HG03060 (cell line): ENCODE measurements at regions not wholly inside any gene's neighbourhood (a gene's known extent, or its start where the extent isn't known, plus 50 kb on each side); places are given as distances from the start of the nearest gene placed in this dataset.
"Not testable (repeated sequence)": the region's sequence is repeated elsewhere in the genome, so short reads cannot be mapped to it uniquely, and the experiment has no call there.

Experiments
- ATAC-seq: cut with Tn5 transposase; IDR thresholded peaks from one replicate; pipeline ENCODE4 v1.9.1; 2021; ENCODE audit warnings: low read depth, moderate number of reproducible peaks; ENCODE audit not compliant: unreplicated experiment

DNA sequence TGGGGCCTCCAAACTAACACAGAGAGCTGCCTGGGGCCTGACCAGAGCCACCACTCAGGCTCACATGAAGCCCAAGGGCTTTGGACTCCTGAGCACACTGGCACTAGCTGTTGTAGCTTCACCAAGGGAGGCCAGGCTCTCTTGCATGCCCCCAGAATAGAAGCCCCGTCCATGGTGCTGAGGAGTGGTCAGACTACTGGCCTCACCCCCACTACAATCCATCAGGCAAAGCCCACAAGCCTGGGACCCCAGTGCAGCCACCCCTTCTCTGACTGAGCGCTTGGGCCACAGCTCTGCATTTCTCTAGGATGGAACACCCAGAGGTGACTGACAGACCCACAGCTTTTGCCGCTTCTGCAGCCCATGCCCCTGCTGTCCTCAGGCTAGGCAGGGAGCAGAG, 180.8 kb downstream of the PYDC2 start:
- no peak for ATAC-seq

DNA sequence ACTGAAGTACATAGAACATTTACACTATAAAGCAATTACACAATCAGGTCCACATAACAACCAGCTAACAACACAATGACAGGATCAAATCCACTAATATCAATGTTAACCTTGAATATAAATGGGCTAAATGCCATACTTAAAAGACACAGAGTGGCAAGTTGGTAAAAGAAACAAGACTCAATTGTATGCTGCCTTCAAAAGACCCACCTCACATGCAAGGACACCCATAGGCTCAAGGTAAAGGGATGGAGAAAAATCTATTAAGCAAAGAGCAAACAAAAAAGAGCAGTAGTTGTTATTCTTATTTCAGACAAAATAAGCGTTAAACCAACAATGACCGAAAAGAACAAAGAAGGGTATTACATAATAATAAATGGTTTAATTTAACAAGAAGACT, 183.3 kb downstream of the PYDC2 start:
- ATAC-seq = no peak

DNA sequence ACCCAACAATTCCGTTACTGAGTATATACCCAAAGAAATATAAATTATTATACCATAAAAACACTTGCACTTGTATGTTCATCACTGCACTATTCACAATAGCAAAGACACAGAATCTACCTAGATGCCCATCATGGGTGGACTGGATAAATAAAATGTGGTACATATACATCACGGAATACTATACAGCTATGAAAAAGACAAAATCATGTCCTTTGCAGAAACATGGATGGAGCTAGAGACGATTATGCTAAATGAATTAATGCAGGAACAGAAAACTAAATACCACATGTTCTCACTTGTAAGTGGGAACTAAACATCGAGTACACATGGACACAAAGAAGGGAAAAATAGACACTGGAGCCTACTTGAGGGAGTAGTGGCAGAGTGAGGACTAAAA, 185.3 kb downstream of the PYDC2 start:
- no peak for ATAC-seq

DNA sequence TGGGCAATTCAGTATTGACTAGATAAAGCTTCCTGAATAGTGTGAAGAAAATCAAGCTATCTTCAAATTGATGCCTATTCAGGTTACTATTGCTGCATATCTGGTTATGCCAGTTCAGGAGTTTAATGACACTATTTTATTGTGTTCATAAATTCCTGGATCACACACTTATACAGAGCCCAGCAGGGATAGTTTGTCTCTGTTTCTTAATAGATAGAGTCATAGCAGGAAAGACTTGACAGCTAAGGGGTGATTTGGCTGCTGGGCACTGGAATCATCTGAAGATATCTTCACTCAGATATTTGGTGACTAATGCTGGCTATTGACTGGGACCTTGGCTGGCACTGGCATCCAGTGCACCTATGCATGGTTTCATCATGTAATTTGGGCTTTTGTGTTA, 187.8 kb downstream of the PYDC2 start:
- no peak for ATAC-seq

DNA sequence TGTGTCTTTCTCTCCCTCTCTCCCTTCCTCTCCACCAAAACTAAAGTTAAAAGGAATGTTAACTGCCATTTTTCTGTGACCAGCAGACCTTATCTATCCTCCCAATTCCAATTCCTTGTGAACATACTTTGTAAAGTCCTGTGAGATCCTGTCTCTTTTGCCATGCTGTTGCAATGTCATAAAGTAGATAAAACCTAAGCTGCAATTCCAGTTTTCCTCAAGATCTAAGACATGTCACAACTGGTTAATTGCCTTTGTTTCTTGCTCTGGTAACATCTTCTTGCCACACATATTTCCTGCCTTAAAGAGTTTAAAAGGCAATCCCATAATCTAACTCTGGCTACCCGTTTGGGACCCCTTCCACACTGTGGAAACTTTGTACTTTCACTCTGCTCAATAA, 188.7 kb downstream of the PYDC2 start:
- ATAC-seq = no peak

DNA sequence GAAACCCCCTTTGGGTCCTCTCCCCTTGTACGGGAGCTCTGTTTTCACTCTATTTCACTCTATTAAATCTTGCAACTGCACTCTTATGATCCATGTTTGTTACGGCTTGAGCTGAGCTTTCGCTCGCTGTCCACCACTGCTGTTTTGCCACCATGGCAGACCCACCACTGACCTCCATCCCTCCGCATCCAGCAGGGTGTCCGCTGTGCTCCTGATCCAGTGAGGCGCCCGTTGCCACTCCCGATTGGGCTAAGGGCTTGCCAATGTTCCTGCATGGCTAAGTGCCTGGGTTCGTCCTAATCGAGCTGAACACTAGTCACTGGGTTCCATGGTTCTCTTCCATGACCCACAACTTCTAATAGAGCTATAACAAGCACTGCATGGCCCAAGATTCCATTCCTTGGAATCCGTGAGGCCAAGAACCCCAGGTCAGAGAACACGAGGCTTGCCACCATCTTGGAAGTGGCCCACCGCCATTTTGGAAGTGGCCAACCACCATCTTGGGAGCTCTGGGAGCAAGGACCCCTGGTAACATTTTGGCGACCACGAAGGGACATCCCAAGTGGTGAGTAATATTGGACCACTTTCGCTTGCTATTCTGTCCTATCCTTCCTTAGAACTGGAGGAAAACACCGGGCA, 197.9 kb downstream of the PYDC2 start:
- not testable (repeated sequence) for ATAC-seq

DNA sequence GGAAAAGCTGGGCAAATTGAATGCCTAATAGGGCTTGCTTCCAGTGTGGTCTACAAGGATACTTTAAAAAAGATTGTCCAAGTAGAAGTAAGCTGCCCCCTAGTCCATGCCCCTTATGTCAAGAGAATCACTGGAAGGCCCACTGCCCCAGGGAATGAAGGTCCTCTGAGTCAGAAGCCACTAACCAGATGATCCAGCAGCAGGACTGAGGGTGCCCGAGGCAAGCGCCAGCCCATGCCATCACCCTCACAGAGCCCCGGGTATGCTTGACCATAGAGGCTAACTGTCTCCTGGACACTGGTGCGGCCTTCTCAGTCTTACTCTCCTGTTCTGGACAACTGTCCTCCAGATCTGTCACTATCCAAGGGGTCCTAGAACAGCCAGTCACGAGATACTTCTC, 201.2 kb downstream of the PYDC2 start:
- not testable (repeated sequence) for ATAC-seq

DNA sequence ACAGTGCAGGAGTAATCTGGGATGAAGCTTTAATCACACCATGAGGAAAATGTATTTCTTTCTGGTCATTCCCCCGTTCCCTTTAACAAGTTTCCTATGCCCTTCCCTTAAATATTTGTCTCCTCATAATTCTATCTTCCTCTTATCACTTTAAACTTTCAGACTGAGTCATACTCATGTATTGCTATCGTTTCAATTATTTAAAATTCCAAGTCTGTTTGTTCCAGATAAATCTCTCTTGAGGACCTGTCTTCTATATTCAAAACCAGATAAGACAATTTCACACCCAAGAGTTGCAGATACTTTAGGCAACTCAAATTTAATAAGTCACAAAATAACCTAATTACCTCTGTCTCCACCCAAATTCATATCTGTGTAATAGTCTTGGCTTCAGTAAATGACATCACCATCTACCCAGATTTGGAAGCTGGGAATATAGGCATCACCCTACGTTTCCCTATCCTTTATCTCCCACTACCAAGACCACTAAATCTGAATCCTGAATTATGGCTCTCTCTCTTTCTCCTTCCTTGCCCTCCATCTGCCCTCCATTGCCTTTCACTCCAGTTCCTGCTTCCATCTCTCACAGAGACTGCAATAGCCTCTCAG, 220.1 kb downstream of the PYDC2 start:
- no peak for ATAC-seq

DNA sequence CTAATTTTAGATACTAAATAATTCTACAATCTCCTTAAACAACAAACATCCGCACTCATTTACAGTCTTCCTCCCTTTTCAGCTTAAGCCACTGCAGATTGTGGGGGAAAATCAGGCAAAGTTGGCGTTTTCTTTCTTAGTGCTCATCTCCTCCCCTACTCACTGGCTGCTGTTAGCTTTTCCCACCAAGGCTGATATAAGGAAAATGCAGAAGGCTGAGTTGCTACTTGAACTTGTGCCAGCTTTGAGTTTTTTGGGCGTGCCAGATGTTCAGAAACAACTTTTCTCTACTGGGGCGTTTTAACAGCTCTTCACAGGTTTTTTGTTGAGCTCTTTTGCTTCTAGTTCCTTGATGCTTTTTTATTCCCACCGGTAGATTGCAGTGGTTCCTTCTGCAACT, 222.0 kb downstream of the PYDC2 start:
- no peak for ATAC-seq

DNA sequence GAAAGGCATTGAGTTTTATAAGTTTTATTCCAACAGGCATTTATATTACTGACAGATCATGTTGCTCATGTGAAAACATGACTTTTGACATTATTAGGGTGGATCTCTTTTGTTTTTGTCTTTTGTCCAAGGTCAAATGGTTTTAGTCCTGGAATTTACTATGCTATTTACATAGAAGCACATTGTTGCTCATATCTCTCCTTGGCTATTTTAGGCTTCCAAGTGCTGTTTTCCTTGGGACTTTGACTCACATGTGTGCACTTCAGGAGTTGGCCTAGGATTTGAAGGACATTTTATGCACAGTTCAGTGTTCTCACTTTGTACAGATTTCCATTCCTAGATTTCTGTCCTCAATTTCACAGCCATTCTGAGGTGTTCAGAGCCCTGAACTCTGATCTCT, 225.7 kb downstream of the PYDC2 start:
- no peak for ATAC-seq

DNA sequence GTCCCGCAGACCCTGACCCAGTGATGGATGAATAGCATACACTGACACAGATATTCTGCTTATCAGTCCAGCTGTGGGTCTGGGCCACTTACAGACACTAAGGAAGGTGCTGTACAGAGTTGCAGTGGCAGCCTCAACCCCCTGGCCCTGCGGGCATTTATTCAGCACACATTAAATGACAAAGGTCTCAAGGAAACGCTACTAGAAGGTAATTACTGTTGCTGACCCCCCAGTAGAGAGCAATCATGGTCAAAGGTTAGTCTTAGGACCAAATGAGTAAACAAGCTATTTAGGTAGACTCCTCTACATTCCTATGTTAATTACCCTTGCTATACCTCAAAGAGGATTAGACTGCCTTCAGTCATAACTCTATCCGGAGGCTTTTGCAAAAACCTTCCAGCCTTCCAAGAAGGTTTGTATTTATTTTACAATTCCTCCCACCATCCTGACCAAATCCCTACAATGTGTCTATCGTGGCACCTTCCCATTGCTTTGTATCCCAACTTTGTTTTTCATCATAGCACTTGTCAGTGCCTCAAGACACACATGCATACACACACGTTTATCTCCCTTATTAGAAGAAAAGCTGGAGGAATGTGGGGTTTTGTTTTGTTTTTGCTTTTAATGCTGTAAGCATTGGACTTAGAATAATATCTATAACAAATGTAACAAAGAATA, 227.9 kb downstream of the PYDC2 start:
- no peak for ATAC-seq

DNA sequence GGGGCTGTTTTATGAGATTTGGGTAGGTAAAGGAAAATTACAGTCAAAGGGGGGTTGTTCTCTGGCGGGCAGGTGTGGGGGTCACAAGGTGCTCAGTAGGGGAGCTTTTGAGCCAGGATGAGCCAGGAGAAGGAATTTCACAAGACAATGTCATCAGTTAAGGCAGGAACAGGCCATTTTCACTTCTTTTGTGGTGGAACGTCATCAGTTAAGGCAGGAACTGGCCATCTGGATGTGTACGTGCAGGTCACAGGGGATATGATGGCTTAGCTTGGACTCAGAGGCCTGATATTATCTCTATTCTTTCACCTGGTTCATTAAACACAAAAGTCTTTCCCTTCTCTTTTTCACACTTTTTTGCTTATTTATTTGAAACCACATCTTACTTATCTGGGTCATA, 230.2 kb downstream of the PYDC2 start:
- not testable (repeated sequence) for ATAC-seq

DNA sequence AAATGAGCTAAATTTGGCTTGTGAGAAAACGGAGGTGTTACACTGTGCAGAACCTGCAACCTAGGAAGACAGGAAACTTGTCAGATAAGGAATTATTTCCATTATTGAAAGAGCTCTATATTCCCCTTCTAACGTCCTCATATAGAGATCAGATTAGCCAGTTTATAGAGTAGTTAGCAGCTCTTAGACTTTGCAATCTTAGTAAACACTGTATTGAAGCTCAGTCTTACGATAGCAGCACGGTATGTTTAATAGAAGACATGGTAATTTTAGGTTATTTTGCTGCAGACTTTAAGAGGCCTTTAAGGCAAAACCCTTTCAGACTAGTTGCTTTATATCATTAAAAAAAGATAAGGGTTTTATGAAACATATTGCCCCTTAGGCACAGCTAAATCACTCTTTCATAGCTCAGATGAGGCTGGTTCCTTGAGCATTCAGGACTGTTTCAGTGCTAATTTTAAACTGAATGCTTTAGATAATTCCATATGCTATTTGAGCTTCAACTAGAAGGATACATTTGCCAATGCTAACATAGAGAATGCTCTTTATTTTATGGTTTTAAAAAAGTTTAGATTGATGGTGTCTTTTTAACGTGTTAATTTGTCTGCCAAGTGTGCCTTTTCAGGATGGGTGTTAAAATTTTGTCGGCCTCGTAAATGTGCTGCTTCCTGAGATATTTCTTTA, 234.3 kb downstream of the PYDC2 start:
- no peak for ATAC-seq

DNA sequence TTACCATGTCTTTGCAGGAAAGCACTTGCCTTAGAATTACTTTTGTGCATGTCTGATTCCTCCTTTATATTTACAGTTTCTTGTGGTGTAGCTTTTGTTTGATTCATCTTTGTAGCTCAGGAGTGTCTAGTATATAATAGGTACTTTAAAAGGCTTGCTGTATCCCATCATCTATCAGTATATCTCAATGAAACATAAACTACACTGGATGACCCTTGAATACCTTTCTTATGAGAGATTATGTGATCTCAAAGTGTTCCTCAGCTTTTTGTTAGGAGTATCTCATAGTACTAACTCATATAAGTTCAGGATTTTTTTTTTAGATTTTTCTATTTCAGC, 234.8 kb downstream of the PYDC2 start:
- no peak for ATAC-seq

DNA sequence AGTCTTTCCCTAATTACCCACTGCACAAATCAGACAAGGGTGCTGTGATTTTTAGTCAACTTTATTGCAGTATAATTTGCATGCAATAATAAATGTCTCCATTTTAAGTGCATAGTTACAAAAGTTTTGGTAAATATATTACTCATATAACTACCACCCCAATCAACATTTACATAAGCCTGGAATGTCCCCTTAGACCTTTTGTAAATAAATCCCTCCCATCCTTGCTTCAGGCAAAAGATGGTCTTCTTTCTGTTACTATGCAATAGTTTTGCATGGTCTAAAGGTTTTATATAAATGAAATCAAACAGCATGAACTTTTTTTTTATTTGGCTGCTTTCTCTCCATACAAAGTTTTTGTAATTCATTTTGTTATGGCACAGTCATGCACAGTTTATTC, 235.4 kb downstream of the PYDC2 start:
- ATAC-seq = no peak

DNA sequence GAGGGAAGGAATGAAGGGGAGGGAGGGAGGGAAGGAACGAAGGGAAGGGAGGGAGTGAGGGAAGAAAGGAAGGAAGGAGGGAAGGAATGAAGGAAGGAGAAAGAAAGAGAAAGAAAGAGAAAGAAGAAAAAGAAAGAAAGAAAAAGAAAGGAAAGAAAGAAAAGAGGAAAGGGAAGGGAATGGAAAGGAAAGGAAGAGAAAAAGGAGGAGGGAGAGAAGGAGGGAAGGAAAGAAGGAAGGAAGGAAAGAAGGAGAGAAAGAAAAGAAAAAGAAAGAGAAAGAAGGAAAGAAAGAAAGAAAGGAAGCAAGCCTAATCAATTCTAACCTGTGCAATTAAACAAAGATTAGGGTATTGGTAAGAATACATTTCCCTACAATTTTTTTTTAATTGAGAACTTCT, 238.6 kb downstream of the PYDC2 start:
- no peak for ATAC-seq

DNA sequence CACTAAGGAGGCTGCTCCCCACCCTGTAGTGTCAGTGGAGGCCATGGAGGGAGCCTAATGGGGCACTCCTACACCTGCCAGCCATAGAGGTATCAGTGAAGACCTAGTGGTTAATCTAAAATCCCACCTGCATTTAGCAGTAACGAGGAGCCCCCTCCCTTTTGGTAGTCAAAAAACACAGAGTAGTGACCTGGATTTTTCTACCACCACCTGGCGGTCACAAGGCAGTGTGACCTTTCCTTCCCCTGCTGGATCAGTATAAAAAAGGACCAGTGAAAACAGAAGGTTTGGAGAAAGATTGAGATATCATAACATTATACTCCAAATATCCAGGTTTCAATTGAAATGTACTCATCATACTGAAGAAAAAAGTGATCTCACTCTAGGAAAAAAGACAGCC, 241.2 kb downstream of the PYDC2 start:
- no peak for ATAC-seq

DNA sequence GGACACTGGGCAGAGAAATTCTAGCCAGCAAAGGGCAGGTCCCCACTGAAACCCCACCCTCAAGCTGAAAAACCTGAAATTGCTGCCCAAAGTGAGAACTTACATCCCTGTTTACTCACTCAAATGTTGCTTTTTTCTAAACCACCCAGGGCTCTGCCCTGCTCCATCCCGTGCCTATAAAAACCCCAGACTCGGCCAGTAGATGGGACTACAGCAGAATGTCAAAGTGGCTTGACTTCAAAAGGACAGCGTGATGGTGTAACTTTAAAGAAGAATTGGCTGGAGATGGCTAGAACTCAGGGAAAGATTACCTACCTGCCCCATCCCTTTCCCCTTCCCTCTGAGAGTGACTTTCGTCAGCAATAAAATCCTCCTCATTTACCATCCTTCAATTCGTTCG, 246.9 kb downstream of the PYDC2 start:
- ATAC-seq = no peak

DNA sequence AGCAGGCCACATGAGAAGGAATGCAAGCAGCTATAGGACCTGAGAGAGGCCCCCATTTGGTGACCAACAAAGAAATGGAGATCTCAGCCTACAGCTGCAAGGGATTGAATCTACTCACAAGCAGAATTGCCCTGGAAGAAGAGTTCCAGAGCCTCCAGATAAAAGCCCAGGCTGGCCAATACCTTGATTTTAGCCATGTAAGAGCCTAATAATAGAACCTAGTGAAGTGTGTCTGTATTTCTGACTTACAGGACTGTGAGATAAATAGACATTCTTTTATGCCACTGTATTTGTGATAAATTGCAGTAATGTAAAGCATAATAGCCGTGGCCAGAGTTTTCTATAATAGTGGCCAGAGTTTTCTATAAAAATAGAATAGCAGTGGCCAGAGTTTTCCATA, 254.6 kb downstream of the PYDC2 start:
- no peak for ATAC-seq

DNA sequence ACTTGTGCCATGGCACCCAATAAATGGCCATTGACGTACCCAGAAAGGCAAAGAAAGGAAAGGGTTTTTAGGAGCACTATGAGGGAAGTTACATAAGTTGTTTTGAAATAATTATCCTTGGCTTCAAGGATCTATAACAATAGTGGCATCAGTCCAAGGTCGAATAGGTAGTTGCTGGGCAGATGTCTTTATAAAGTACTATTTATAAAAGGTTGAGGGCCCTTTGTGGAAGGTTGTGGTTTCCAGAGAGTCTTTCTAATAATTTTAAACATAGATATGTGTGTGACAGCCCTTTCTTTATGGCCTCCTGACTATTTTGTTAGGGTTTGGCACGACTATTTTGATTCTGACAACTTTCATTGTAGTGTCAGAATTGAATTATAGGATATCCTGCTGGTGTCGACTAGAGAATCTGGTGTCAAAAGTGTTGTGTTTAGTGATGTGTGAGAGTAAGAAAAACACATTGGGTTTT, 260.5 kb downstream of the PYDC2 start:
- no peak for ATAC-seq

DNA sequence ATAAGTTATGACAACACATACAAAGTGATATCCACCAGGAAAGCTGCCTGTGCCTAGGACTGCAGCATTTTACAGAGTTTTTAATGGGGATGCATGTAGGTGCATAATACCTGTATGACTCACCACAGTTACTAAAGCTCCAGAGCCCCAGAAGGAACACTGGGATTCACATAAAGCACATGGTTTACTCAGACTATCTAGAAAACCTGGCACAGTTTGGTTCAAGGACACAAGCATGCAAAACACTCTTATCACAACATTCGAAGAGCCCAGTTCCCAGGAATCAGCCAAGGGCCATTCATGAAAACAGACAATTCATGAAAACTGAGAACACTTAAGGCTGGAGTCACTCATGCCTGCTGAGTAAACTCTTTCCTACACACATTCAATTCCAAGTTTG, 261.0 kb downstream of the PYDC2 start:
- no peak for ATAC-seq

DNA sequence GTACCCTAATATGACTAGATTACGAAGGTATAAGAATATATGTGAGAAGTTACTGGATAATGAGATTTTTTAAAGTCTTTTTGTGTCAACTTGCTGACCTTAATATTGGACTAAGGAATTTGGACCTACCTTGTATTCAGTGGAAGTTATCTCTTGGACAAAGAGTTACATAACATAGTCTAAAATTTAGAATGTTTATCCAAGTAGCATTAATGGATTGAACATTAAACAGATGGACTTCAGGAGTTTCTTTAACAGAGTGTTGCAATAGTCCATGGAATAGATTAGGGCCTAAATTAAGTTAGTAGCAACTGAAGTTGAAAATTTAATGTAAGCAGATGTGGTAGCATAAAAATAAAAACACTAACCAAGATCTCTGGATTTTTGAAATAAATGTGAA, 266.4 kb downstream of the PYDC2 start:
- ATAC-seq = no peak
